Ovary (tissue), 3 donors: ENCODE measurements at regions not wholly inside any gene's neighbourhood (a gene's known extent, or its start where the extent isn't known, plus 50 kb on each side); places are given as distances from the start of the nearest gene placed in this dataset.

Experiments used
- CTCF ChIP-seq, 3 donors: fragments of 450-650 bp in 2 of 3; fragments of 200-600 bp in 1 of 3; IDR thresholded peaks; one replicate each; pipeline versions ENCODE4 v1.5.1 to v1.8.0; 2016 to 2022; ENCODE audit warnings: antibody characterized with exemption in 3 of 3, mild to moderate bottlenecking in 1 of 3
- EP300 ChIP-seq: sonication (generic); formaldehyde crosslinking; IDR thresholded peaks from one replicate; pipeline ENCODE4 v1.6.1; 2017; ENCODE audit warnings: antibody characterized with exemption
- POLR2A ChIP-seq: fragments of 450-650 bp; IDR thresholded peaks from one replicate; pipeline ENCODE4 v1.6.1; 2017; ENCODE audit warnings: antibody characterized with exemption, mild to moderate bottlenecking, moderate library complexity
- donor health status: DM: no; HTN: no; CAD: no.

- TF ChIP-seq CTCF (IDR thresholded peaks at IDR 0.05) (no peak), POLR2A (no peak), EP300 (no peak)
Observed at GRCh38 chr3:182143903-182144302, 432.2 kb downstream of the SOX2 start.
